NAMALWA (cell line): ENCODE measurements at regions not wholly inside any gene's neighbourhood (a gene's known extent, or its start where the extent isn't known, plus 50 kb on each side); places are given as distances from the start of the nearest gene placed in this dataset.
"Not testable (repeated sequence)": the region's sequence is repeated elsewhere in the genome, so short reads cannot be mapped to it uniquely, and the experiment has no call there.

ENCODE experiments used
- DNase-seq: peaks from one replicate; pipeline ENCODE4 v3.0.0-alpha.2; 2015; ENCODE audit warnings: low spot score

DNA sequence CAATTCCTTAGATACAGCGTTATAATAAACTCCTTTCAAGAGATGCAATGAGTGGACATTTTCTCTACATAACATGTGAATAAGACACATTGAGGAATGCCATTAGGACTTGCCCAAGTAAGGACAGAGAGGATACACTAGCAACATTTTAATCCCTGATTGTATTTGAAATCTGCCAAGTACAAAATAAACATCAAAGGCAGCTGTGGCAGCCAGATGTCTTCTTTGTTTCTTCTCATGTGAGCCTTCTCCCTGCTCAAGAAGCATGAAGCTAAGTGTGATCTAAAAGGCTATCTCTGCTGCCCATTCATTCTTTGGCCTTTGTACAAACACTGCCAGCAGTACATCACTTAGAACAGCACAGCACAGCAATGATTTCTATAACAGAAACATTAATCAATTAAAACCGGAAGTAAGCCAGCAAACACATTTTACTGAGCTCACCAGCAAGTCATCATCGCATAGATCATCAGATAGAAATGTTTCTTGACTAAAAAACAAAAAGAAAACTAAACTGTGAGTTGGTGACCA lies 364.0 kb downstream of the CNTN6 start:
- no peak for DNase-seq

GRCh38 chr3:1462371-1462770 lies 369.5 kb downstream of the CNTN6 start:
- DNase-seq: no peak

DNA sequence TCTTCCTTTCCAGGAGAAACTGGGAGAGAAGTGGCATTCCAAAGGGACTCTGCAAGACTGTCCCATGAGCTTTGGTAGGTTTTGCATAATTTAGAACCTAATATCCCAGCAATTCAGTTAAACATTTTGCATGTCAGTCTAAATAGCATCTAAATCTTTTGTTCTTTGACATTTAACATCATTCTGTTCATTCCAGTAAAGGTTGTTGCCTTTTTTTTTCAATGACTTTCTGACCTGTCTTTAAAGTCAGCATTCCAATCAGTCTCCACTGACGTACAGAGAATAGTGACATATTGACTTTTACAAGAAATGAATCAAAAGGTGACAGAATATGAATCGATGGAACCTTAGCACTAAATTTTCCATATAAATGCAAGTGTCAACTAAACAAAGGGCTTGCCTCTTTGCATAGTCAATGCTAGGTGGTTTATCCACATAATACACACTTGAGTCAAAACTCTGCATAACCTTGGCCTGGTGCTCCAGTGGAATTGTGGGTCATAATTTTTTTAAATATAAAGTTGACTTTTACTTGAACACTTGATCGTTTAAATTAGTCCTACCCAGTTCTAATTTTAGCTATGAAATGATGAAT lies 370.1 kb downstream of the CNTN6 start:
- DNase-seq: no peak

GRCh38 chr3:1465091-1465490 lies 372.3 kb downstream of the CNTN6 start:
- not testable (repeated sequence) for DNase-seq

- DNase-seq: no peak
These were observed 375.3 kb downstream of the CNTN6 start for GRCh38 chr3:1468145-1468544.

DNA sequence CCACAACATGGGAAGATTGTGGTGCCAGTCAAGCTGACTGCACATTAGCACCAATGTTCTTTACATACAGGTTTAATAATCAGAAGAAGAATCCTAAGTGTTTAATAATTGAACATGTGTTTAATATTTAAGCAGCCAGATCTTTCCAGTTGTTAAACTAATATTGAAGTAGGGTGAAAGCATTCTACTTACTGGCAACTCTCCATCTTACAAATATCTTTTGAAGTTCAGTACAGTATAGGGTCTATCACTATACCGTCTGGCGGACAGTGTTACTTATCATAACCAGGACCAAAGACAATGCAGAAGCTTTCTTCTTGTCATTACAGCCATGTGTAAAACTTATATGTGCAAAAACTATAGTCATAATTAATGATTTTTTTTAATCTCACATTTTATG lies 376.4 kb downstream of the CNTN6 start:
- no peak for DNase-seq

GRCh38 chr3:1469687-1470086 lies 376.9 kb downstream of the CNTN6 start:
- no peak for DNase-seq

DNA sequence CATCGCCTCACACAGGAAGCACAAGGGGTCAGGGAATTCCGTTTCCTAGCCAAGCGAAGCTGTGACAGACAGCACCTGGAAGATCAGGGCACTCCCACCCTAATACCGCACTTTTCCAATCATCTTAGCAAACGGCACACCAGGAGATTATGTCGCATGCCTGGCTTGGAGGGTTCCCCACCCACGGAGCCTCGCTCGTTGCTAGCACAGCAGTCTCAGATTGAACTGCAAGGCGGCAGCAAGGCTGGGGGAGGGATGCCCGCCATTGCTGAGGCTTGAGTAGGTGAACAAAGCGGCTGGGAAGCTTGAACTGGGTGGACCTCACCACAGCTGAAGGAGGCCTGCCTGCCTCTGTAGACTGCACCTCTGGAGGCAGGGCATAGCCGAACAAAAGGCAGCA lies 384.8 kb downstream of the CNTN6 start:
- DNase-seq: no peak

- no peak for DNase-seq
These were observed 402.6 kb downstream of the CNTN6 start for GRCh38 chr3:1495466-1495865.

DNA sequence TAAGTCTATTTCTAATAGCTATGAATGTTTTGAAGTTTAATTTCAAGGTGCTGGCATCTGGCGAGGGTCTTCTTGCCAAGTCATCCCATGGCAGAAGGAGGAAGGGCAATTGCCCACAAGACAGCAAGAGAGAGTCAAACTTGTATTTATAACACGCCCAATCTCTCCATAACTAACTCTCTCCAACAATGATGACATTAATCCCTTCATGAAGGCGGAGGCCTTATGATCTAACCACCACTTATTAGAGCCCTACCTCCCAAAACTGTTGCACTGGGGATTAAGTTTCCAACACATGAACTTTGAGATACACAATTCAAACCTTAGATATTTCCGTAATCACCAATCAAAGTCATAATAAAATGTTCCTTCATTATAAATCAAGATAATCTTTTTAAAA lies 406.9 kb downstream of the CNTN6 start:
- no peak for DNase-seq

DNA sequence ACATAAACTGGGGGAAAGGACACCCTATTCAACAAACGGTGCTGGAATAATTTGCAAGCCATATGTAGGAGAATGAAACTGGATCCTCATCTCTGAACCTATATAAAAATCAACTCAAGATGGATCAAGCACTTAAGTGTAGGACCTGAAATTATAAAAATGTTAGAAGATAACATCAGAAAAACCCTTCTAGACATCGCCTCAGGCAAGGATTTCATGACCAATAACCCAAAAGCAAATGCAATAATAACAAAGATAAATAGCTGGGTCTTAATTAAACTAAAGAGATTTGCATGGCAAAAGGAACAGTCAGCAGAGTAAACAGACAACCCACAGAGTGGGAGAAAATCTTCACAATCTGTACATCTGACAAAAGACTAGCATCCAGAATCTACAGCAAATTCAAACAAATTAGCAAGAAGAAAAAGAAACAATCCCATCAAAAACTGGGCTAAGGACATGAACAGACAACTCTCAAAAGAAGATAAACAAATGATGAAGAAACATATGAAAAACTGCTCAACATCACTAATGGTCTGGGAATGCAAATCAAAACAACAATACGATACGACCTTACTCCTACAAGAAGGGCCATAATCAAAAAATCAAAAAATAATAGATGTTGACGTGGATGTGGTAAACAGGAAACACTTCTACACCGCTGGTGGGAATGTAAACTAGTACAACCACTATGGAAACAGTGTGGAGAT lies 408.7 kb downstream of the CNTN6 start:
- no peak for DNase-seq

GRCh38 chr3:1506090-1506489 lies 413.3 kb downstream of the CNTN6 start:
- DNase-seq: no peak

DNA sequence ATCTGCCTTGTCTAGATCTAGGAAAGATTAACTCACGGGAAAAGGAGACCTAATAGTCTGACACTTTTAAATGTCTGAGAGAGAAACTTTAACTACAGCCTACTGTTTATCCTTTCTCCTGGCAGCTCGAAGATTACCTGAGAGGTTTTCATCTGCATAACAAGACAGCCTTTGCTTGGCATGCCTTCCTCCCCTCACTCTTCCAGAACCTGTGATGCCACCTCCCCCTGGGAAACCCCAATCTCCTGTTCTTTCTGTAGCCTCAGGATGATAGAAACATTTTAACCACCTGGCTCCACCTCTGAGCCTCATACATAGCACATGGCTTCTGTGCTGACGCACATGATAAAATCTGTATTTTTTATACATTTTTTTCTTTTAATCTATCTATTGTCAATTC lies 420.8 kb downstream of the CNTN6 start:
- no peak for DNase-seq

GRCh38 chr3:1515882-1516281 lies 423.1 kb downstream of the CNTN6 start:
- no peak for DNase-seq

DNA sequence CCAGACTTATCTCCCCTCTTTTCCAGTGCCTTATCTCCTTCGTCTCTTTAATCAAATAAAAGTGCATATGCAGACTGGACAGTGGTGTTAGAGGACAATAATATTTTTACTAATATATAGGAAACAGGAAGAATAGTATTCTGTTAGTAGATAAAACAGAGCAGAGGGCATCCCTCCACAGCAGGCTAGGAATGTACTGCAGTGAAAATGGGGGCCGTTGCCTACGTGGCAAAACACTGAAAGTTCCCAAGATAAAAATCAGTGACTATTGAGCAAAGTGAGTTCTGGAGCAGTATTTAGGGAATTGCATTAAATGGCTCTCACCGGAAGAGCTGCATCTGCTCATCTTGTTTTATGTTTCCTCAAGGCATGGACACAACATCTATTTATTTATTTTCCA lies 435.0 kb downstream of the CNTN6 start:
- DNase-seq: no peak

DNA sequence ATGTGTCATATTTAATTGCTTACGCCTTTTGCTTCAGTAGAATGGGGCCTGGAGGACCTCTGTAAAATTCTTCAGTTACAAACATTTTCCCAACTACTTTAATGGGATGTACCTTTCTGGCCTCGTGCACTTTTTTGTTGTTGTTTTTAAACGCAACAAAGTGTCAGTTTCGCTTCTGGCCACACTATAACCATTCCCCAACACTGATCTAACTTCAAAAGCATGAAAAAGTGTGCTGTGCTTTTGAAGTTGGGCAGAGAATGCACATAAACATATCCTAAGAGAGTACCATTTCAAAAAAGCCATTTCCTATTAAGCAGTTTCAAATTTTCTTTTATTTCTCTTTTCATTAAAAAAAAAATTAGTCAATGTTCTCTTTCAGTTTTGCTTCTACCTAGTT lies 435.8 kb downstream of the CNTN6 start:
- DNase-seq: no peak

- no peak for DNase-seq
These were observed 436.9 kb downstream of the CNTN6 start for GRCh38 chr3:1529676-1530075.

- DNase-seq: no peak
These were observed 439.2 kb downstream of the CNTN6 start for GRCh38 chr3:1531981-1532380.

- DNase-seq: no peak
These were observed 440.2 kb downstream of the CNTN6 start for GRCh38 chr3:1532935-1533606.

GRCh38 chr3:1533763-1534162 lies 440.9 kb downstream of the CNTN6 start:
- DNase-seq: no peak

- no peak for DNase-seq
These were observed 441.4 kb downstream of the CNTN6 start for GRCh38 chr3:1534252-1534651.

DNA sequence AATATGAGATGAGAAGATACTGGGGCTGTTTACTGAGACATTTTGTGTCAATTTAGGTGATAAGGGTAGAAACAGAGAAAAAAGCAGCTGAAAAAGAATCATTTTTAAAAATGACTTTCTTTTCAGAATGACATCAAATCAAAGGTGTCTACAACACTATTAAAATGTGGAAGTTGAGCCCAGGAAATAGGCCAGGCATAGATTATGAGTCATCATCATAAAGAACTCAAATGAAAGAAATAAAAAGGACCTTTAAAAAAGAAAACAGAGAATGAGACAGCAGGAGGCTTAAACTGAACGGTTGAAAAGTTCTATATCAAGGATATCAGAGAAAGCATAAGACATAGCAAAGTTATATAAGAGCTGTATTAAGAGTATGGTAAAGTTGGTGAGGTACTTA lies 442.5 kb downstream of the CNTN6 start:
- no peak for DNase-seq

- DNase-seq: no peak
These were observed 447.9 kb downstream of the CNTN6 start for GRCh38 chr3:1540686-1541085.
